ENCODE measurements at regions not wholly inside any gene's neighbourhood (a gene's known extent, or its start where the extent isn't known, plus 50 kb on each side); places are given as distances from the start of the nearest gene placed in this dataset.

- peak; percentile 22 to 43 for DNase-seq (ENCODE audit: extremely low spot score in 2 of 2)
These were observed 160.6 kb upstream of the ATP10A start for GRCh38 chr15:26023691-26024090.

GRCh38 chr15:26023231-26023630 is 160.1 kb upstream of the ATP10A start:
- H3K9me3 ChIP-seq = no peaks in the 10 kb centered on the region
- intact Hi-C loops (cut with DNase I) = no loop called here
- H3K27me3 ChIP-seq = no peaks in the 10 kb centered on the region
- peak in 1 of 2 donors; percentile 55 for DNase-seq (ENCODE audit: extremely low spot score in 2 of 2)
- no peak overlapping the region for H3K4me3 ChIP-seq
- no peak overlapping the region for H3K27ac ChIP-seq
- TF ChIP-seq POLR2A (IDR thresholded peaks at IDR 0.05) (no peak), POLR2AphosphoS5 (IDR thresholded peaks at IDR 0.05; ENCODE audit: insufficient read depth in 1 of 2, low read depth in 1 of 2) (no peak), CTCF (IDR thresholded peaks at IDR 0.05) (no peak)
- H3K4me1 ChIP-seq = no peaks in the 10 kb centered on the region
- H3K36me3 ChIP-seq = no peaks in the 10 kb centered on the region

More at GRCh38 chr15:26023691-26024090, 160.6 kb upstream of the ATP10A start:
- Histone ChIP-seq H3K27me3 (no peaks in the 10 kb centered on the region), H3K36me3 (no peaks in the 10 kb centered on the region), H3K27ac (no peak overlapping the region), H3K4me3 (no peak overlapping the region), H3K9me3 (no peaks in the 10 kb centered on the region), H3K4me1 (no peaks in the 10 kb centered on the region)
- intact Hi-C loops (cut with DNase I) = no loop called here
- no peak for TF ChIP-seq POLR2AphosphoS5 (IDR thresholded peaks at IDR 0.05; ENCODE audit: insufficient read depth in 1 of 2, low read depth in 1 of 2)
- no peak for TF ChIP-seq POLR2A (IDR thresholded peaks at IDR 0.05)
- no peak for TF ChIP-seq CTCF (IDR thresholded peaks at IDR 0.05)

- H3K36me3 ChIP-seq = no peaks in the 10 kb centered on the region
- TF ChIP-seq POLR2AphosphoS5 (IDR thresholded peaks at IDR 0.05; ENCODE audit: insufficient read depth in 1 of 2, low read depth in 1 of 2) (no peak), CTCF (IDR thresholded peaks at IDR 0.05) (no peak), POLR2A (IDR thresholded peaks at IDR 0.05) (no peak)
- no peaks in the 10 kb centered on the region for H3K27me3 ChIP-seq
- H3K9me3 ChIP-seq = no peaks in the 10 kb centered on the region
- H3K27ac ChIP-seq = no peak overlapping the region
- H3K4me1 ChIP-seq = no peaks in the 10 kb centered on the region
- no peak for DNase-seq (ENCODE audit: extremely low spot score in 2 of 2)
- intact Hi-C loops (cut with DNase I) = no loop called here
- H3K4me3 ChIP-seq = no peak overlapping the region
These were observed 157.7 kb upstream of the ATP10A start for GRCh38 chr15:26020871-26021270.

GRCh38 chr15:26017665-26018064 is 154.5 kb upstream of the ATP10A start:
- DNase-seq (ENCODE audit: extremely low spot score in 2 of 2) = no peak
- H3K9me3 ChIP-seq = no peaks in the 10 kb centered on the region
- no peaks in the 10 kb centered on the region for H3K27me3 ChIP-seq
- TF ChIP-seq CTCF (IDR thresholded peaks at IDR 0.05) (no peak), POLR2A (IDR thresholded peaks at IDR 0.05) (no peak), POLR2AphosphoS5 (IDR thresholded peaks at IDR 0.05; ENCODE audit: insufficient read depth in 1 of 2, low read depth in 1 of 2) (no peak)
- no peak overlapping the region for H3K27ac ChIP-seq
- H3K4me1 ChIP-seq = no peaks in the 10 kb centered on the region
- intact Hi-C loops (cut with DNase I) = no loop called here
- no peak overlapping the region for H3K4me3 ChIP-seq
- no peaks in the 10 kb centered on the region for H3K36me3 ChIP-seq

GRCh38 chr15:26015516-26016075 is 152.5 kb upstream of the ATP10A start:
- Histone ChIP-seq H3K4me3 (no peak overlapping the region), H3K9me3 (no peaks in the 10 kb centered on the region), H3K4me1 (no peaks in the 10 kb centered on the region), H3K27ac (no peak overlapping the region), H3K36me3 (no peaks in the 10 kb centered on the region), H3K27me3 (no peaks in the 10 kb centered on the region)
- intact Hi-C loops (cut with DNase I) = no loop called here
- TF ChIP-seq POLR2A (IDR thresholded peaks at IDR 0.05) (no peak), POLR2AphosphoS5 (IDR thresholded peaks at IDR 0.05; ENCODE audit: insufficient read depth in 1 of 2, low read depth in 1 of 2) (no peak), CTCF (IDR thresholded peaks at IDR 0.05) (no peak)
- no peak for DNase-seq (ENCODE audit: extremely low spot score in 2 of 2)

All from vagina (tissue), 2 donors.